ENCODE measurements at regions not wholly inside any gene's neighbourhood (a gene's known extent, or its start where the extent isn't known, plus 50 kb on each side); places are given as distances from the start of the nearest gene placed in this dataset.

DNA sequence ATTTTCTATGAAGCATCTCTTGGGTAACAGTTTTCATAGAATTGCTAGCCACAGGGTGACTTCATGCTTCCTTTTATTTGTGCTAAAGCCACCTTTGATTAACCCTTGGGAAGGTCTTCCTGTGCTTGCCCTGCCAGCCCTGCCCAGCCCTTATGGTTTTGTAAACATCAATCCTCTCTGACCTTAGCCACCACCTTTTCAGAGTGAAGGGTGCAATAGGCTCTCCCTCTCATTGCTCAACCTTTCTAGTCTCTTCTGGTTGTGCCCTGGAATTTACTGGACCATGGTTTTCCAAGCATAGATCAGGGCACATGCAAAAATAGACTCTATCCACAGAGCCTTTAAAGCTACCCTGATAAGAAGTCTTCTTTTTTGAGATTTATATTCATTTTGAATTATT, 77.7 kb upstream of the FRMD6 start:
- CTCF ChIA-PET (ENCODE audit: partially characterized antibody), result no interaction called here
- Histone ChIP-seq H3K27ac (ENCODE audit: low read depth, low read length) (no peak overlapping the region), H2AFZ (ENCODE audit: low read length) (no peak overlapping the region), H2BK120ac (replicated peaks; ENCODE audit: low read depth, low read length) (no peak overlapping the region), H3K4me3 (ENCODE audit: extremely low read depth in 1 of 4, insufficient read depth in 2 of 4, low read depth in 3 of 4, low read length in 4 of 4) (no peak overlapping the region), H4K91ac (replicated peaks; ENCODE audit: insufficient read length, low read length) (no peak overlapping the region), H2BK15ac (ENCODE audit: low read length) (peak overlapping the region; percentile 84), H3K4me2 (ENCODE audit: insufficient read depth in 1 of 2, low read depth in 2 of 2, low read length in 2 of 2) (no peak overlapping the region), H3K79me2 (ENCODE audit: control insufficient read depth in 1 of 2, insufficient read depth in 2 of 2, low read length in 2 of 2) (no peaks in the 10 kb centered on the region), H4K20me1 (replicated peaks in 1 of 2; ENCODE audit: control insufficient read depth in 1 of 2, insufficient read depth in 2 of 2, low read length in 2 of 2) (no peaks in the 10 kb centered on the region), H3K56ac (replicated peaks; ENCODE audit: insufficient read length, low read depth, low read length) (no peak overlapping the region), H3K79me1 (ENCODE audit: low read depth, low read length) (no peaks in the 10 kb centered on the region), H2BK5ac (ENCODE audit: low read depth, low read length) (no peak overlapping the region), H3K23ac (ENCODE audit: insufficient read length) (no peak overlapping the region), H3K9ac (replicated peaks in 1 of 4; ENCODE audit: extremely low read depth in 1 of 4, low read depth in 3 of 4, low read length in 3 of 4) (no peak overlapping the region), H3K4ac (replicated peaks; ENCODE audit: insufficient read length, low read depth, low read length) (no peak overlapping the region), H3K36me3 (ENCODE audit: control insufficient read depth in 2 of 4, insufficient read depth in 4 of 4, low read length in 3 of 4) (no peaks in the 10 kb centered on the region), H3K4me1 (replicated peaks in 1 of 4; ENCODE audit: control insufficient read depth in 3 of 4, insufficient read depth in 4 of 4, low read length in 3 of 4) (peaks cover 0 to 4% (median under 1%) of the 10 kb centered on the region in 4 experiments; a peak in 1 of 7 replicates), H3K18ac (ENCODE audit: extremely low read depth, low read length) (no peak overlapping the region), H4K8ac (ENCODE audit: extremely low read depth, insufficient read depth, low read length) (no peak overlapping the region), H2BK20ac (ENCODE audit: low read length) (no peak overlapping the region), H3K14ac (ENCODE audit: insufficient read length) (no peak overlapping the region), H2BK12ac (ENCODE audit: low read depth, low read length) (no peak overlapping the region), H3K23me2 (ENCODE audit: low read depth, low read length) (no peaks in the 10 kb centered on the region), H4K5ac (ENCODE audit: insufficient read length, low read depth, low read length) (no peak overlapping the region), H3K27me3 (replicated peaks in 1 of 4; ENCODE audit: control insufficient read depth in 3 of 4, extremely low read depth in 1 of 4, insufficient read depth in 3 of 4, low read length in 3 of 4) (no peaks in the 10 kb centered on the region), H3K9me3 (ENCODE audit: insufficient read depth in 2 of 2, low read depth in 1 of 2, low read length in 1 of 2) (no peaks in the 10 kb centered on the region), H2AK5ac (ENCODE audit: low read depth, low read length) (no peak overlapping the region)
- DNase-seq (ENCODE audit: low read depth in 1 of 2, low spot score in 2 of 2) (no peak), FAIRE-seq (no peak)
- POLR2A ChIA-PET (ENCODE audit: partially characterized antibody), result no interaction called here
- TF ChIP-seq BRCA1 (IDR thresholded peaks at IDR 0.05; ENCODE audit: low read depth, low read length), result no peak
- no peak for TF ChIP-seq EP300 (IDR thresholded peaks at IDR 0.05; ENCODE audit: borderline replicate concordance in 1 of 2, low read depth in 2 of 2, low read length in 2 of 2)
- TF ChIP-seq RBBP5 (IDR thresholded peaks at IDR 0.05; ENCODE audit: borderline replicate concordance, low read depth, low read length), result no peak
- TF ChIP-seq RAD21 (IDR thresholded peaks at IDR 0.05 in 1 of 2, conservative IDR thresholded peaks at IDR 0.05 in 1 of 2; ENCODE audit: low read depth in 2 of 2, low read length in 2 of 2), result no peak
- TF ChIP-seq CBX5 (IDR thresholded peaks at IDR 0.05; ENCODE audit: low read depth, low read length), result no peak

Measured in H1 (cell line).